ENCODE measurements at regions not wholly inside any gene's neighbourhood (a gene's known extent, or its start where the extent isn't known, plus 50 kb on each side); places are given as distances from the start of the nearest gene placed in this dataset.

DNA sequence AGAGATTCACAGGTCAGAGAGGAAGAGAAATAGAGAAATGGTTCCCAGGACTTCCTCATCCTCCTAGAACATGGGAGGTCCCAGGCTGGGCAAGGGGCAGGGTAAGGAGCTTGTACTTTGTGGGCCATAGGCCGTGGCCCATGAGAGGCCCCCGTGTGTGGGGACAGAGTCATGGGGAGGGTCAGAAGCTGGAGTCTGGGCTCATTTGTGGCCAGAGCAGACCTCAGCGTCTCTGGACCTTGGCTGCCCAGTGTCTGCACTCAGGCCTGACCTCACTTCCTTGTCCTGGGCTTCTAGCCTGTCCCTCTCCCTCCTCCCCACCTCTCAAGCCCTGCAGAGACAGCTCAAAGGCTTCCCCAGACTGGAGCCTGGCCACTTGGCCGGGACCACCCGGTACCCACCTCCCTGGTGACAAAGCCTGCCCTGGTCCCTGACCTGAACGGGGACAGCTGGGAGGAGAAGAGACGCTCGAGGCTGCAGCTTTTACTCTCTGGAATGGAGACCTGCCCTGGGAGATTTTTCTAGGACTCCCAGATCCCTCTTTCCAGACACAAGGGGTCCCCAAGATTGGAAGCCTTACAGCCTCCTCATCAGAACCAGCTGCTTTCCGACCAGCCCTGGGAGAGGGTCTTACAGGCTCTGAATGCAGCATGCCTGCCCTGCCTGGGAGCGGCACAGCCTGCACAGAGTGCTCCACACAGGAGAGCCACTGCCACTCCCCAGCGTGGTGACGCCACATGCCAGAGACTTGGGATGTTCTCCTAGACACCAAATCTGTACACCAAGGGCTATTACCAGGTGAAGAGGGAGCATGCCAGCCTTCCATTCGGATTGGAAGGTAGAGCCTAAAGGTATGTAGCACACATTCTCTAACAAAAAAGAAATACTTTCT lies 569.0 kb upstream of the B3GAT1 start:
- CTCF ChIA-PET (ENCODE audit: partially characterized antibody), result interaction anchor here (0.6 to 1.9 kb wide), 7 partner anchors 18 to 649 kb away, joined by 3 to 7 read pairs (median 3); partner anchors contain the start of gene GLB1L2
- Histone ChIP-seq H2BK120ac (replicated peaks; ENCODE audit: low read depth, low read length) (no peak overlapping the region), H3K36me3 (ENCODE audit: control insufficient read depth in 2 of 4, insufficient read depth in 4 of 4, low read length in 3 of 4) (no peaks in the 10 kb centered on the region), H3K79me2 (ENCODE audit: control insufficient read depth in 1 of 2, insufficient read depth in 2 of 2, low read length in 2 of 2) (no peaks in the 10 kb centered on the region), H3K4me1 (replicated peaks in 1 of 4; ENCODE audit: control insufficient read depth in 3 of 4, insufficient read depth in 4 of 4, low read length in 3 of 4) (peaks cover 0 to 6% (median 1%) of the 10 kb centered on the region in 4 experiments; a peak in 2 of 7 replicates), H3K79me1 (ENCODE audit: low read depth, low read length) (no peaks in the 10 kb centered on the region), H3K56ac (replicated peaks; ENCODE audit: insufficient read length, low read depth, low read length) (no peak overlapping the region), H4K20me1 (replicated peaks in 1 of 2; ENCODE audit: control insufficient read depth in 1 of 2, insufficient read depth in 2 of 2, low read length in 2 of 2) (no peaks in the 10 kb centered on the region), H2AFZ (ENCODE audit: low read length) (no peak overlapping the region), H3K4ac (replicated peaks; ENCODE audit: insufficient read length, low read depth, low read length) (no peak overlapping the region), H3K23ac (ENCODE audit: insufficient read length) (no peak overlapping the region), H2BK12ac (ENCODE audit: low read depth, low read length) (peak overlapping the region; percentile 98; the same call in 1 of the 2 replicates), H3K9ac (replicated peaks in 1 of 4; ENCODE audit: extremely low read depth in 1 of 4, low read depth in 3 of 4, low read length in 3 of 4) (no peak overlapping the region), H3K9me3 (ENCODE audit: insufficient read depth in 2 of 2, low read depth in 1 of 2, low read length in 1 of 2) (no peaks in the 10 kb centered on the region), H4K91ac (replicated peaks; ENCODE audit: insufficient read length, low read length) (no peak overlapping the region), H2BK15ac (ENCODE audit: low read length) (no peak overlapping the region), H3K27ac (ENCODE audit: low read depth, low read length) (no peak overlapping the region), H2BK20ac (ENCODE audit: low read length) (peak overlapping the region; percentile 95), H3K14ac (ENCODE audit: insufficient read length) (no peak overlapping the region), H4K5ac (ENCODE audit: insufficient read length, low read depth, low read length) (peak overlapping the region; percentile 21), H4K8ac (ENCODE audit: extremely low read depth, insufficient read depth, low read length) (0 out of 2 replicates have a peak overlapping the region, but pooled peaks have one; percentile 28), H2AK5ac (ENCODE audit: low read depth, low read length) (0 out of 2 replicates have a peak overlapping the region, but pooled peaks have one; percentile 53), H3K4me3 (ENCODE audit: extremely low read depth in 1 of 4, insufficient read depth in 2 of 4, low read depth in 3 of 4, low read length in 4 of 4) (no peak overlapping the region), H3K23me2 (ENCODE audit: low read depth, low read length) (no peaks in the 10 kb centered on the region), H3K27me3 (replicated peaks in 1 of 4; ENCODE audit: control insufficient read depth in 3 of 4, extremely low read depth in 1 of 4, insufficient read depth in 3 of 4, low read length in 3 of 4) (no peaks in the 10 kb centered on the region), H2BK5ac (ENCODE audit: low read depth, low read length) (peak overlapping the region; percentile 85; the same call in 1 of the 2 replicates), H3K4me2 (ENCODE audit: insufficient read depth in 1 of 2, low read depth in 2 of 2, low read length in 2 of 2) (no peak overlapping the region), H3K18ac (ENCODE audit: extremely low read depth, low read length) (peak overlapping the region; percentile 96)
- DNase-seq (ENCODE audit: low read depth in 1 of 2, low spot score in 2 of 2), result no peak
- TF ChIP-seq JUND (IDR thresholded peaks at IDR 0.05; ENCODE audit: low read length) (no peak), TEAD4 (IDR thresholded peaks at IDR 0.05; ENCODE audit: low read depth, low read length) (no peak), CTCF (IDR thresholded peaks at IDR 0.05; ENCODE audit: control extremely low read depth in 1 of 3, insufficient read depth in 1 of 3, low read depth in 1 of 3, low read length in 3 of 3) (no peak), EZH2 (IDR thresholded peaks at IDR 0.05; ENCODE audit: low read depth, low read length, severe bottlenecking) (no peak)
- TF ChIP-seq, protein P1, sequence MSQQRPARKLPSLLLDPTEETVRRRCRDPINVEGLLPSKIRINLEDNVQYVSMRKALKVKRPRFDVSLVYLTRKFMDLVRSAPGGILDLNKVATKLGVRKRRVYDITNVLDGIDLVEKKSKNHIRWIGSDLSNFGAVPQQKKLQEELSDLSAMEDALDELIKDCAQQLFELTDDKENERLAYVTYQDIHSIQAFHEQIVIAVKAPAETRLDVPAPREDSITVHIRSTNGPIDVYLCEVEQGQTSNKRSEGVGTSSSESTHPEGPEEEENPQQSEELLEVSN (IDR thresholded peaks at IDR 0.05), result no peak
- TF ChIP-seq, protein P2, sequence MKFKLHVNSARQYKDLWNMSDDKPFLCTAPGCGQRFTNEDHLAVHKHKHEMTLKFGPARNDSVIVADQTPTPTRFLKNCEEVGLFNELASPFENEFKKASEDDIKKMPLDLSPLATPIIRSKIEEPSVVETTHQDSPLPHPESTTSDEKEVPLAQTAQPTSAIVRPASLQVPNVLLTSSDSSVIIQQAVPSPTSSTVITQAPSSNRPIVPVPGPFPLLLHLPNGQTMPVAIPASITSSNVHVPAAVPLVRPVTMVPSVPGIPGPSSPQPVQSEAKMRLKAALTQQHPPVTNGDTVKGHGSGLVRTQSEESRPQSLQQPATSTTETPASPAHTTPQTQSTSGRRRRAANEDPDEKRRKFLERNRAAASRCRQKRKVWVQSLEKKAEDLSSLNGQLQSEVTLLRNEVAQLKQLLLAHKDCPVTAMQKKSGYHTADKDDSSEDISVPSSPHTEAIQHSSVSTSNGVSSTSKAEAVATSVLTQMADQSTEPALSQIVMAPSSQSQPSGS (IDR thresholded peaks at IDR 0.05; ENCODE audit: low read length), result no peak
- POLR2A ChIA-PET (ENCODE audit: partially characterized antibody), result interaction anchor here (1.3 kb wide), 1 partner anchor 10 kb away, joined by 5 read pairs; no protein-coding TSS in a partner anchor
- no peak for FAIRE-seq
- 88% methylated on average over 8 of the region's 13 CpGs; no CpG with 5 or more reads in 1 of the 2 experiments for WGBS, 2 experiments (ENCODE audit: extremely low coverage in 1 of 2, insufficient coverage in 1 of 2, insufficient read length in 1 of 2, insufficient replicate concordance in 2 of 2, low coverage in 1 of 2, low lambda C conversion rate in 2 of 2, missing lambda C conversion rate in 1 of 2)
